ENCODE measurements at regions not wholly inside any gene's neighbourhood (a gene's known extent, or its start where the extent isn't known, plus 50 kb on each side); places are given as distances from the start of the nearest gene placed in this dataset.
"Not testable (repeated sequence)": the region's sequence is repeated elsewhere in the genome, so short reads cannot be mapped to it uniquely, and the experiment has no call there.

- TF ChIP-seq CTCF (IDR thresholded peaks at IDR 0.05; ENCODE audit: control insufficient read depth, extremely low read depth, insufficient read depth), result no peak
- H3K4me3 ChIP-seq (ENCODE audit: low read depth, low read length), result no peak overlapping the region
- no peak for DNase-seq (ENCODE audit: low read depth)
Observed at GRCh38 chrX:3526071-3526470, 179.6 kb upstream of the MXRA5 start.

GRCh38 chrX:3522101-3522650 lies 175.7 kb upstream of the MXRA5 start:
- H3K4me3 ChIP-seq (ENCODE audit: low read depth, low read length), result no peak overlapping the region
- no peak for TF ChIP-seq CTCF (IDR thresholded peaks at IDR 0.05; ENCODE audit: control insufficient read depth, extremely low read depth, insufficient read depth)
- DNase-seq (ENCODE audit: low read depth), result no peak

- H3K4me3 ChIP-seq (ENCODE audit: low read depth, low read length), result no peak overlapping the region
- DNase-seq (ENCODE audit: low read depth), result no peak
- no peak for TF ChIP-seq CTCF (IDR thresholded peaks at IDR 0.05; ENCODE audit: control insufficient read depth, extremely low read depth, insufficient read depth)
Observed at GRCh38 chrX:3521396-3521795, 174.9 kb upstream of the MXRA5 start.

- DNase-seq (ENCODE audit: low read depth), result no peak
- no peak for TF ChIP-seq CTCF (IDR thresholded peaks at IDR 0.05; ENCODE audit: control insufficient read depth, extremely low read depth, insufficient read depth)
- H3K4me3 ChIP-seq (ENCODE audit: low read depth, low read length), result no peak overlapping the region
Observed at GRCh38 chrX:3520982-3521381, 174.5 kb upstream of the MXRA5 start.

GRCh38 chrX:3520458-3520857 lies 174.0 kb upstream of the MXRA5 start:
- DNase-seq (ENCODE audit: low read depth), result no peak
- H3K4me3 ChIP-seq (ENCODE audit: low read depth, low read length), result no peak overlapping the region
- no peak for TF ChIP-seq CTCF (IDR thresholded peaks at IDR 0.05; ENCODE audit: control insufficient read depth, extremely low read depth, insufficient read depth)

- not testable (repeated sequence) for DNase-seq (ENCODE audit: low read depth)
Observed at GRCh38 chrX:3519384-3519783, 172.9 kb upstream of the MXRA5 start.

GRCh38 chrX:3518870-3519269 lies 172.4 kb upstream of the MXRA5 start:
- no peak for TF ChIP-seq CTCF (IDR thresholded peaks at IDR 0.05; ENCODE audit: control insufficient read depth, extremely low read depth, insufficient read depth)
- H3K4me3 ChIP-seq (ENCODE audit: low read depth, low read length), result no peak overlapping the region
- DNase-seq (ENCODE audit: low read depth), result no peak

More at GRCh38 chrX:3519384-3519783, 172.9 kb upstream of the MXRA5 start:
- H3K4me3 ChIP-seq (ENCODE audit: low read depth, low read length), result not testable (repeated sequence)
